T-helper 9 cell (primary cell): ENCODE measurements at regions not wholly inside any gene's neighbourhood (a gene's known extent, or its start where the extent isn't known, plus 50 kb on each side); places are given as distances from the start of the nearest gene placed in this dataset.
"Not testable (repeated sequence)": the region's sequence is repeated elsewhere in the genome, so short reads cannot be mapped to it uniquely, and the experiment has no call there.

Source experiments
- DNase-seq: peaks from one replicate; pipeline ENCODE4 v3.0.0-alpha.2; 2020

DNA sequence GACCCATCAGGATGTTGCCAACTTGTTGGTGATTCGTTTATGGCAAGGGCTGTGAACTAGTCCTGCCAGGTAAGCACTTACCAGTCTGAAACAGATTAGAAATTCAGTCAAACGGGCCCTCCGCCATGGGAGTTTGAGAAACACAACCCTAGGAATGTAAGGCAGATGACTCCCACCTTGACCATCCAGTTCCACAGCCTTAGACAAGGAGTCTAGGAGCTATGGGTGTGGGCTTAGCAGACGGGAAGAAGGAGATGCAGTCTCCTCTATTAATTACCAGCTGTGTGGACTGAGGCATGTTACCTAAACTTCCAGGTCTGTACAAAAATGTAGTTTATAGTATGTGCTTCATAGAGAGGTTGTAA, 319.4 kb upstream of the NCKAP5 start:
- no peak for DNase-seq

DNA sequence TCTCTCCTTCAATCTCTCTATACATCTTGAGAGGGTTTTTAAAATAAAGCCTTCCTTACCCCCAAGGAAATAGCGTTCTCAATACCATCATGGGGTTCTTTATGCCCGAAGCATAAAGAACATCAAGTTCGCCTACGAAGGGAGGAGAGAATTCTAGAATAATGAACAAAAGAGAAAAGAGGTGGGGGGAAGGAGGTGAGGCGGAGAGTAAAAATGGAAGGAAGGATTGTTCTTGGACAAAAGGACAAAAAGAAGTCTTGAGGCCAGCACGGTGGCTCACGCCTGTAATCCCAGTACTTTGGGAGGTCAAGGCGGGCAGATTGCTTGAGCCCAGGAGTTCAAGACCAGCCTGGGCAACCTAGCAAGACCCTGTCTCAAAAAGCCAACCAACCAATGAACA, 319.8 kb upstream of the NCKAP5 start:
- no peak for DNase-seq

DNA sequence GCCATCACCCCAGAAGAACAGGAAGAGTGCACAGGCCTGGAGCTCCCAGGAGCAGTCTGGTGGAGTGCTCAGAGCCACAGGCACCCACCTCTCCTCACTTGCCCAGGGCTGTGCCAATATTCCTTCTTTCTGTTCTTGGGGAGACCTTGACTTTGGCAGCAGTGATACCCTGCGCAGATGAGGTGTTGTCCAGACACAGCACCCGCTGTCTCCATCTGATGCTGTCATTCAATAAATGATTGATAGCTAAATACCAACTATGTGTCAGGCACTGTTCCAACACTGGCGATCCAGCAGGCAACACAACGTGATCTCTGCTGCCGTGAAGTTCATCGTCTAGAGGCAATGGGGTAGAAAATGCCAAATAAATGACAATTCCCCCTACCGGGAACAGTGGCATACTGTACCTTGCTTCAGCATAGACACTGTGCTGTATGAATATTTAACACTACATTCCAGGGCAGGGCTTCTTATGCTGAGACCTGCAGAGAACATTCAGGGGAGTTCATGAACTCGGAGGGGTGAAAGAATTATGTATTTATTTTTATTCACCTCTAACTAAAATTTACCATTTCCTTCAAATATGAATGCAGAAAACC, 320.5 kb upstream of the NCKAP5 start:
- DNase-seq, result no peak

DNA sequence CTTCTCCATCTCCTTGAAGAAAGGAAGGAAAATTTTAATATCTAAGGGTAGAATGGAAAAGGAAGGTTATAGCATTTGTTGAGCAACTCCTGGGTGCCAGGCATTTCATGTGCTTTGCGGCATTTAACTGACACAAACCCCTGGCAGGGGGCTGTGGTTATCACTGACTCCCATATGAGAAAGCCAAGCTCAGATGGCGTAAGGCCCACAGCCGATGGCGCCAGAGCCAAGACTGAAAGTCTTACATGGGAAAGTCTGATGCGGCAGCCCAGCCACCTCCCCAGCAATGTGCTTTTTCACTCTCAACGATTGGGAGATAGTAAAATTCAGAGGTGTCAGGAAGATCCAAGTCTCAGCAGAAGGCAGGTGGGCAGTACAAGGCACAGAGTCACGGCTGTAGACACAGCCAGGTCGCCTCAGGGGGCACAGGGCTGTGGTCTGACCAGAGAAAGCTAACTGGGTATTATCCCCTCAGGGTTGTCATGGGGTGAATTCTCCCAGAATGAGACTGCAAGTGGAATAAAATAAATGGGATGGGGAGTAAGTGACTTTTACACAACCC, 324.2 kb upstream of the NCKAP5 start:
- DNase-seq, result no peak

DNA sequence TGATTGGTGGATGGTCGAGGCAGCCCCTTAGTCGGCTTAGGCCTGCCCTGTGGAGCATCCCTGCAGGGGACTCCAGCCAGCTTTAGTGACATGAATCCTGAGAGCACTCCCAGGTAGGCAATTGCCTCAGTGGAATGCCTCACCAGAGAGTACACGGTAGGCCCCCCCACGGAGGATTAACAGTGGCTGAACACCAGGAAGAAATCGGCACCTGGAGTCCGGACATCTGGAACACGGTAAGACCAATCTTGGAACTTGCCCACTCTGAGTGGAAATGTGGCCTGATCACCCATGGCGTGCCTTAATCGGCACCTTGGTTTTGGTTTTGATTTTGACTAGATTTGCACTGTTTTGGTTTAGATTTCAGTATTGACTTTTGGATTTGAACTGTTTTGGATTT, 326.2 kb upstream of the NCKAP5 start:
- no peak for DNase-seq

DNA sequence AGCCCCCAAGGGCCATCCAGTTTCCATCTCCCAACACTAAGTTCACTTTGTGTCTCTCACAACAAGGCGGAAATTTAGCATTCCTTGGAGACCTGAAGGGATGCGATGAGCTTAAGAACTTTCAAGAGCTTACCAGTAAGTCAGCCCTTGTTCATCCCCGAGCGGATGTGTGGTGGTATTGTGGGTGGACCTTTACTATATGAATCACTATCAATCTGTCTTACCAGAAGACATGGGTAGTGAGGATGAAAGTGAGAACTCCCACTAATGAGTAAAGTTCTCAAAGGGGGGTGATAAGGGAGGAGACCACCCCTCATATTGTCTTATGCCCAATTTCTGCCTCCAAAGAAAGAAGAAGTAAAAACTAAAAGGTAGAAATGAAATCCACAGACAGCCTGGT, 329.6 kb upstream of the NCKAP5 start:
- DNase-seq, result not testable (repeated sequence)

DNA sequence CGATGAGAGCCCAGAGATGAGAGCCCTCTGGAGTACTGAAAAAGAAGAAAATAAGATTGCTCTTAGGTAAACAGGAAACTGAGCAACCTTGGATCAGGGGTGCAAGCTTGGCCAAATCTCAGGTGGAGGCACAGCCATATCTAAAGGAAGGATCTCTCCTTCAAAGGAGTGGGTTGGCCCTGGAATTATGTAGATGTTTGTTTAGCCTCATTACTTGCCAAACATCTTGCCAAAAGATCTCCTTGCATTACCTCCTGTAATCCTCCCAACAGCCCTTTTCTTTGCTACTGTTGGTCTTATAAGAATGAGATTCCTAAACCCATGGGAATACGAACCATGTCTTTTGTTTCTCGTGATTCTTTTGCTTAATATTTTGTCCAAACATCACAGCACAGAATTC, 332.6 kb upstream of the NCKAP5 start:
- no peak for DNase-seq

DNA sequence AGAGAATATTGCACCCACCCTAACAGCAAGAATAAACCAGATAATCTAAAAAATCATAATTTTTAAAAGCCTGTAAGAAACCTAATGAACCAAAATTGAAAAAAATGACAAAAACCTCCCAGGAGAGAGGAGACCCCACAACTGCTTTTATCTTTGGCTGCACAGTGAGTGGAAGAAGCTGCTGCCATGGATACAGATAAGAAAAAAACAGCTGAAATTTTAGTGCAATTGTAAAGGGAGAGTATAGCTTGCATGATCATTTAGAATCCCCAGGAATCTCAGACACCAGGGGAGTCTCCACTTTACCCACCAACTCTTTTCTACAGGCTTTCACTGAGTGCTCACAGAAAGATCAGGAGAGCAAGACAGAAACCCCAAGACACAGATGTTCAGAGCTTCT, 338.1 kb upstream of the NCKAP5 start:
- no peak for DNase-seq

DNA sequence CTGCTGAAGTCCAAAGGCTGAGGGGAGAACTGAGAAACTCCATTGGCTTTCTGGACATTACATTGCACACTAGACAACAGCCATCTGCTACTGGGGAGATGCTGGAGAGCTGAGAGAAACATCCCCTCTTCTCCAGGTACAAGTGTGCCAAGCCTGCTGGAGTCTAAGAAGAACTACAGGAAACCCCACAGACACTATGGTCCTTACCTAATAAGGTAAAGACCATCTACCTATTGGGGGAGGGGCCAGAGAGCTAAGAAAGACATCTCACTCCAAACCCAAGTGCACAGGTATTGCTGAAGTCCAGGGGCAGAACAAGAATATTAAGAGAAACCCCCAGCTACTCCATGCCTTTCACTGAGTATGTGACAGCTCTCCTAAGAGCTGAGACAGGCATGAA, 338.7 kb upstream of the NCKAP5 start:
- no peak for DNase-seq

DNA sequence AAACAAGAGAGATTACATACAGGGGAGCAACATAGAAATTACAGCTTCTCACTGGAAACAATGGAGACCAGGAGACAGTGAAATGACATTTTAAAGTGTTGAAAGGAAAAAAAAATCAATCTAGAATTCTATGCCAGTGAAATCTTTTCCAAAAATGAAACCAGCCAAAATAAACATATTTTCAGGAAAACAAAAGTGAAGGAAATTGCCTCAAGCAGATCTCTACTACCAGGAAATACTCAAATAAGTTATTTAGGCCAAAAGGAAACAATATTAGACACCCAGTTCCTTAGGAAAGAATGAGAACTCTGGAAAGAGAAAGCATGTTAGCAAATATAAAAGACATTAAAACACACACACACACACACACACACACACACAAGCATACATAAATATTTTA, 339.9 kb upstream of the NCKAP5 start:
- no peak for DNase-seq

DNA sequence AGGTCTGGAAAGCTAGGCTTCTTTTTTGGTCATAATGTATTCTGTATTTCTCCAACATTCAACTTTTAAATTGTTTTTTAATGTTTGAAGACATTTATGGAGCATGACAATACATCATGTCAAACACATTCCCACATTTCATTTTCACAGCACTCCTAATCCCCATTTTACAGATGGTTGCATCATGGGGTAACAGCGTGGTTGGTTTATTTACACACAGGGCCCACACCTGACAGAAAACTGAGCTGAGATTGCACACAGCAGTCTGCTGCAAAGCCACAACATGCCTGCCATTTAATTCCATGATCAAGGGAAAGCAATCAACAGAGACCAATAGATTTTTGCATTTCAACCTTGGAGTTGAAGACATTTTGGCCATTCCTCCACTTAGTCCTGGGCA, 335.7 kb upstream of the MGAT5 start:
- DNase-seq, result no peak

DNA sequence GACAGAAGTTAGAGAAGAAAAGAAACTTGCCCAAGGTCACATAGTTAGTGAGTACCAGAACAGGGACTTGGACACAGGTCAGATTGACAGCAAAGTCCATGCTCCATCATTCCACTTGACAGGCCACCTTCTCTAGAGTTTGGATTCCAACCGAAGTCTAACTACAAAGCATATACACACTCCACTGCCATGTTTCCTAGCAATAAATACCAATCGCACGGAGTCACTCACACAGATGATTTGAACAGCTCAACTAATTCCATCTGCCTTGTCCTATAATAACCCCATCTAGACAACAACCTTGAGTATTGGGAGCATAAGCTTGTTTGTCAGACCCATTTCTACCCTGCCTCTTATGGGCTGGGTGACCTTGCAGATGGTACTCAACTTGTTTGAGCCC, 334.6 kb upstream of the MGAT5 start:
- no peak for DNase-seq

DNA sequence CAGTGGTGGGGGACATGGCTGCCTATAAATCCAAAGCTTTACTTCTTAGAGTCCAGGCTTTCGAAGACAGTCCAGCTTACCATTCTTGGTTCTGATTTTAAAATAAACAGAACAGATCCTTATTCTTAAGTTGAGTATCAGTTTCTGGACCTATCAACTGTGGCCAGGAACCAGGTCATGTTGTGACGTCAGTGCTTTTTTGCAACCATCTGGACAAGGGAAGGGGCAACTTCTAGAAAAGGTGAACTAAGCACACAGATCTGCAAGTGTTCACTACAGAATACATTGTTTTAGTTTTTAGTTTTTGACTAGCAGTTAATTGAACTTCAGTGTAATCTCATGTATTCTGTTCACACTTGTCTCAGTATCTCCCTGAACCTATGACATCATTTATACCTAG, 326.0 kb upstream of the MGAT5 start:
- no peak for DNase-seq

DNA sequence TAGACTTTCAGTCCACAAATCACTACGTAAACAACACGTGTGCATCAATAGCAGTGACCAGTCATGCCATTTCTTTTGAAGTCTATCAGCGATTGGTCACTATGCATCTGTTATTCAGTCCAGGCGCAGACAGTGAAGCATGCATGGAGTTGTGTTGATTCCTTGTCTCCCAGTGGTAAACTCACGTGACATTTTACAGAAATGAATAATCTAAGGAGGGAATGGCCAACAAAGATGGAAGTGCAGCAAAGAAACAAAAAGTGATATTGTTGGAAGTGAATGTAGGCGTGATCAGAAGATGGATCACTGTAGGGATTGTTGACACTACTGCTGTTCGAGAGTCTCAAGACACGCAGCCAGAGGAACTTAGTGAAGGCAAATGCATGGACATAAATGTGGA, 317.8 kb upstream of the MGAT5 start:
- no peak for DNase-seq

DNA sequence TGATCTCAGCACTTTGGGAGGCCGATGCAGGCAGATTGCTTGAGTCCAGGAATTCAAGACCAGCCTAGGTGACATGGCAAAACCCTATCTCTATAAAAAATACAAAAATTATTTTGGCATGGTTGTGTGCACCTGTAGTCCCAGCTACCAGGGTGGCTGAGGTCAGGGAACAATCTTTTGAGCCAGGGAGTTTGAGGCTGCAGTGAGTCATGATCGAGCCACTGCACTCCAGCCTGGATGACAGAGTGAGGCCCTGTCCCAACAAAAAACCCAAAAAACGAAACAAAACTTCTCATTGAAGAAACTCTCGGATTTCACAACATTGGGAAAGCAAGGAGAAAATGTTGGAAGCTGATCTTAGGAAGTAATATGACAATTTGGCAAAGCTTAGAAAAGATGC, 317.3 kb upstream of the MGAT5 start:
- DNase-seq, result no peak

DNA sequence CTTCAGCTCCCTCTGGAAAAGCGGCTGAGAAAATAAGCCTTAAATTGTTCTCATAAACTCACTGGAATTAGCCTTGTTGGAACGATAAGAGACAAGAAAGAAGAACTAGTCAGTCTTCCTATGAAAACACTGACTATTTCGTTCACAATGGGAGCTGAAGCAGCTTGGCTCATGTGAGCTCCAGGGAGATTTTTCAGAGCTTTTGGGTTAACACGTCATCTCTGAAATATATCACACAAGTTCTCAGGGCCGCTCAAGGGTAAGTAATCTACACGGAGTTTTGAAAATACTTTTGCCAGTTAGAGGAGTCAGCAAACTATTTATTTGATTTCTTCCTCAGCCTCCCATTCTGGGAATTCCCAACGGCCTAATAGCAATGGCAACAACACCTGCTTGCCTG, 316.2 kb upstream of the MGAT5 start:
- DNase-seq, result no peak

DNA sequence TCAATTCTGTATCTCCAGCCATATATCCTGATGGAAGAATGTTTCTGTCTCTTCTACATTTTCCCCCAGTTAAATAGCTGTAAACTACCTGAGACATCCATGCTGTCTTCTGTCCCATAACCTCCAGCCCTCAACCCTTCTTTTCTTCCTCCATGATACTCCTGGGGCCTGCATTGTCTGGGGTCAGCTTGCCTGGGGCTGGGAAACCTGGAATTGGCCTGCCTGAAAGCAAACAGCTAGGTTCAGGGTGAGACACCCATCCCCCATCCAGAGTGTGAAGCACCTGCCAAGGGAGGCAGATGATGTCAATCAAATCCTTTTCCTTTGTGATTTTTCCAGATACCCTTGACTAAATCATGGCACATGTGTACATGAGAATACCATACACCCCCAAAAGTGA, 313.7 kb upstream of the MGAT5 start:
- no peak for DNase-seq

DNA sequence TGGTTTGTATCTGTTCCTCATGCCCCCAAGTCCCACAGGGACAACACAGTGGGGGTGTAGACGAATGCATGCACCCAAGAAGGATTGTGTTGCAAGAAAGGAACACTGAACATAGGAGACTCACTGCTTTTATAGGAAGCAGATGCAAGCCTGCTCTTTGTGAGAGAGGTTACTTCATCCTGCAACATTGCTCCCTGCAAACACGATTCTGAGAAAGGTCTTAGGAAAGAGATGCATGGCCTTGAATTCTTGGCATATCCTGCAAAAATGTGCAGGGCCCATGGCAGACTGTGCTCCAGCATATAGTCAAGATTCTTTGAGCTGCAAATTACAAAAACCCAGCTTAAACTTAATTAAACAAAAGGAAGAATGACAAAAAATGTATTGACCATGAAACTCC, 312.2 kb upstream of the MGAT5 start:
- DNase-seq, result no peak

DNA sequence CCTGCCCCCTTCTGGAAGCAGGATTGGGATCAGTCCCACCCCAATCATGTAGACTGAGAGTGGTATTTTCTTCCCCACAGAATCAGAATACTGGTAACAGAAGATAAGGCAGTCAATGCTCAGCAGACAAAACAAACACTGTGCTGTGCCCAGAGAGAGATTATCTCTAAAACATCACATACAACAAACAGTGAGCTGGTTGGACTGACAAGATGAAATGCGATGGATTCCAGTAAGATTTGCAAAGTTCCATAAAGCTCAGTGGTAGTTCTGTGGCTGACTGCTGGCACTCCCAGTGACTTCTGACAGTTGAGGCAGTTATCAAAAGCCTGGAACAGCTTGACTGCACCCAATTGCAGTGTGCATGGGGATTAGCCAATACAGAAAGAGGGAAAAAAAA, 311.5 kb upstream of the MGAT5 start:
- DNase-seq, result no peak

DNA sequence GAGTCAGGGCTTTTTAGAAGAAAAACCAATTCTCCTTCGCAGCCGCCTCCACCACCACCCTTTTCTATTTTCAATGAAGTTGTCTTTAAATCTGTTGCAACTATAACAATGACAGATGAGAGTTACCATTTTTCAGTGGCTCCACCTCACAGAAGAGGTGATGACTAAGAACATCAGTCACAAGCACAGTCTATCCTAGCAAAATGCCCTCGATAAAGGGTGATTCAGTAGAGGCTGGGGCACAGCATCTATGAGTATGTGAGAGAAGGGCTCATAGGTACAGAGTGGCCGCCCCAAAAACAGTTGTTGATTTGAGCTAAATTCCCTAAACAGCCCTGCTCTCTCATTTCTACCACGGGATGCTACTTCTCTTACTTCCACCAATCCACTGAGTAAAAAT, 310.8 kb upstream of the MGAT5 start:
- no peak for DNase-seq

DNA sequence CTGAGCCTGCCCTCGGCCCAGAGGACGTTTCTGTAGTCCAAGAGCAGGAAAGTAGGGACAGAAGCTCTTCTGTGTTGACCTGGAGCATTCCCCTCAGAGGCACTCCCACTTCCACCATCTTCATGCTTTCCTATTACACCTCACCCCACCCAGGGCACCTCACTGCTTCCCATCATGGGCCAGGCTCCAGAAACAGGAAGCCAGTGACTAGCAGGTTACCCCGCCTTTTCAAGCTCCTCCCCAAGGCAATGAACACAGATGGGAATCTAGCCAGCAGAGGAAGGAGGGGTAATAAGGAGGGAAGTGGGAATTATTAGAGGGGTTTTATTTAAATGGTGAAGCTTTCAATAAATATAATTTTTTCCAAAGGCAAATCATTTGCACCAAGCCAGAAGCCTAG, 308.8 kb upstream of the MGAT5 start:
- DNase-seq, result no peak

DNA sequence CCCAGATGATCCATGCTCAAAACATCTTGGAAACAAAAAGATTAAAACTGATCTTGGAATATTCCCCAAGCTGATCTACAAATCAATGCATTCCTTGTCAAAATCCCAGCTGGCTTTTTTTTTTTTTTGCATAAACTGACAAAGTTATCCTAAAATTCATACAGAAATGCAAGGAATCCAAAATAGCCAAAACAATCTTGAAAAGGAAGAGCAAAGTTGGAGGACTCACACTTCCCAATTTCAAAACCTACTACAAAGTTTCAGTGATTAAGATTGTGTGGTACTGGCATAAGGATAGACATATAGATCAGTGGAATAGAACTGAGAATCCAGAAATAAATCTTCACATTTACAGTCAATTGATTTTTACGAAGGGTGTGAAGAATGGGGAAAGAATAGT, 306.8 kb upstream of the MGAT5 start:
- no peak for DNase-seq

DNA sequence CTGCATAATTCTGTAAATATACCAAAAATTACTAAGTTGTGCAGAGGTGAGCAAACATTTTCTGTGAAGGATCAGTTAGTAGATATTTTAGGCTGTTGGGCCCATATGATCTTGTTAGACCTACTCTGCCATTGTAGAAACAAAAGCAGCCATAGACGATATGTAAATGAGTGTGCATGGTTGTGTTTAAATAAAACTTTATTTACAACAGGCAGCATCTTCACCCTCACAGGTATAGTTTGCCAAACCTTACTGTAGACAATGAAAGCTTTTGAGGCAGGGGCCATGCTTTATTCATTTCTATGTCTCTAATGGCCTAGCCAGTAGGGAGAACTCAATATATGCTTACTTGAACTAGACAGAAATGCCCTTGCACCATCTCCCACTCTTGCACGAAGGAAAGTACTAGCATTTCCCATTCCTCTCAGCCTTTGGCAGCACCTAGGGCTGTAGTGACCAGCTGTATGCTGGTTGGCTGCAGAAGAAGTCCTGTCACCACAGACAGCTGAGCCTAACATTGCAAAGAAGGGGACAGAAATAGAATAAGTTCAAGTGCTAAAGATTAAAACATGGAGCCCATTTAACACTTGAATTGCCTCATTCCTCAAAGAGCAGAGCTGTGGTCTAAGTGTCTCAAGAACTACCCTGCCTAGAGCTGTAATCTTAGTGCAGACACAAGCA, 305.1 kb upstream of the MGAT5 start:
- no peak for DNase-seq

DNA sequence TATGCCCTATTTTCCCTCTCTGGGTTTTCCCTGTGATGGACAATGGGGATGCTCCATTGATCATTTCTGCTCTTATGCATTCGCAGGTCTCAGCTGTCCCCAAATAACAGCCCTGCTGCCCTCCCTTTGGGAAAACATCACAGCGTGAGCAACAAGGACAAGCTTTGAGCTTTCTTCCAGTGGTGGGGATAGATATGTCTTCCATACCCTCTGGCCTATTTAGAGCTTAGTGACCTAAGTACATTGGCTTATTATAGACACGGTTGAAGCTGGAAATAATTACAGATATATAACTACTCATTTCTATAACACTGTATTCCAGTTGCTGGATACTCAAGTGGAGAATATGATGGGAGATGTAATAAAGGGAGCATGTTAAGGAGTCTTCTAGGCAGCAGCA, 304.3 kb upstream of the MGAT5 start:
- no peak for DNase-seq

DNA sequence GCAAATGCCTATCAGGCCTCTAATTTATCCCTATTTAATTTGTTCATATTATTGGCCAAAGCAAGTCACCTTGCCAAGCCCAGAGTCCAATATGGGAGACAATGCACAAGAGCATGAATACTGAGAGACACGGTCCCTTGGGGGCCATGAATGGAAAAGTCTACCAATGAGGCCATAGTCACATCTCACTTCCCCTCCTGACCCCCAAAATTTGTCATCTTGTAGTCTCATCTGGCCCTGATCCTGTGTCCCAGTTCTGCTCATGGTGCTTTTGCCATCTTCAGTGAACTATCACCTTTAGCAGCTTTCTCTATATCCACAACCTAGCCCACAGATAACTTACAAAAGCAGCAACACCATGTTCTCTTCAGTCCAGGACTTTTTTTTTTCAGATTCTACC, 302.7 kb upstream of the MGAT5 start:
- DNase-seq, result no peak
